ENCODE measurements at regions not wholly inside any gene's neighbourhood (a gene's known extent, or its start where the extent isn't known, plus 50 kb on each side); places are given as distances from the start of the nearest gene placed in this dataset.

DNA sequence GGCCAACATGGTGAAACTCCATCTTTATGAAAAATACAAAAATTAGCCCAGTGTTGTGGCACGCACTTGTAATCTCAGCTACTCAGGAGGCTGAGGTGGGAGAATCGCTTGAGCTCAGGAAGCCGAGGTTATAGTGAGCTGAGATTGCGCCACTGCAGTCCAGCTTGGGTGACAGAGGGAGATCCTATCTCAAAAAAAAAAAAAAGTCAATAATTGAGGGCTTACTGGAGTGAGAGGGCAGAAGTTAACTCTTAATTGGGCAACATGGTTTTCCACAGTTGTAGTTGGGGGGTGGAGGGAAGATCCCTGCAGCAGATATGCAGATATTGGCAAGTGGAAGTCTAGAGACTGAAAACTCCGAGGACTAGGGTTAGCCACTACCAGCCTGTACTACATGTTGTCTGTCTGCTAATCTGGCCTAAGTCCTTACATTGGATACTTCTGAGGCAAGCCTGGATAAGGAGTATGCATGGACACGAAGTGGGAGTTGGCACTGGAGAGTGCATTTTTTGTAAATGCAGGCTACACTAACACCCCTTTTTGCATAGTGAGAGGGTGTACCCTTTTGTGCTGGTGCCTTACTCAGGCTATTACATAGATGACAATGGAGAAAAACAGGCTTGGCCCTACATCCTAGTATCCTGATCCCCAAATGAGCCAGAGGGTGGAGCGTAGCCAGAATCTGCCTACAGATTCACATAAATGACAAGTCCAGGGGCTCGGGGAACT lies 89.0 kb upstream of the NIPBL start:
- H3K4me1 Mint-ChIP-seq = no peaks in the 10 kb centered on the region
- no peaks in the 10 kb centered on the region for H3K9me3 Mint-ChIP-seq
- no peak for DNase-seq (ENCODE audit: low read depth, low spot score)
- H3K4me3 Mint-ChIP-seq = no peak overlapping the region
- peaks cover 5% of the 10 kb centered on the region for H3K27me3 Mint-ChIP-seq (ENCODE audit: low read depth)
- TF ChIP-seq CTCF (conservative IDR thresholded peaks at IDR 0.05) = no peak
- H3K27ac Mint-ChIP-seq (ENCODE audit: unreplicated experiment) = no peak overlapping the region
- H3K36me3 Mint-ChIP-seq (ENCODE audit: low read depth) = no peaks in the 10 kb centered on the region

GRCh38 chr5:36790847-36791246 lies 85.7 kb upstream of the NIPBL start:
- Mint-ChIP-seq H3K36me3 (ENCODE audit: low read depth) (no peaks in the 10 kb centered on the region), H3K9me3 (no peaks in the 10 kb centered on the region), H3K4me3 (no peak overlapping the region), H3K4me1 (no peaks in the 10 kb centered on the region), H3K27me3 (ENCODE audit: low read depth) (peaks cover 5% of the 10 kb centered on the region), H3K27ac (ENCODE audit: unreplicated experiment) (no peak overlapping the region)
- TF ChIP-seq CTCF (conservative IDR thresholded peaks at IDR 0.05) = no peak
- DNase-seq (ENCODE audit: low read depth, low spot score) = no peak

- Mint-ChIP-seq H3K36me3 (ENCODE audit: low read depth) (no peaks in the 10 kb centered on the region), H3K27ac (ENCODE audit: unreplicated experiment) (no peak overlapping the region), H3K9me3 (no peaks in the 10 kb centered on the region), H3K4me3 (no peak overlapping the region), H3K4me1 (no peaks in the 10 kb centered on the region), H3K27me3 (ENCODE audit: low read depth) (no peaks in the 10 kb centered on the region)
- DNase-seq (ENCODE audit: low read depth, low spot score) = no peak
- TF ChIP-seq CTCF (conservative IDR thresholded peaks at IDR 0.05) = no peak
Observed at GRCh38 chr5:36792560-36793180, 83.9 kb upstream of the NIPBL start.

- H3K9me3 Mint-ChIP-seq = no peaks in the 10 kb centered on the region
- H3K4me3 Mint-ChIP-seq = no peak overlapping the region
- H3K36me3 Mint-ChIP-seq (ENCODE audit: low read depth) = no peaks in the 10 kb centered on the region
- no peak for TF ChIP-seq CTCF (conservative IDR thresholded peaks at IDR 0.05)
- peaks cover 12% of the 10 kb centered on the region for H3K27me3 Mint-ChIP-seq (ENCODE audit: low read depth)
- H3K4me1 Mint-ChIP-seq = no peaks in the 10 kb centered on the region
- DNase-seq (ENCODE audit: low read depth, low spot score) = no peak
- no peak overlapping the region for H3K27ac Mint-ChIP-seq (ENCODE audit: unreplicated experiment)
Observed at GRCh38 chr5:36795366-36795765, 81.2 kb upstream of the NIPBL start.

GRCh38 chr5:36796155-36796554 lies 80.4 kb upstream of the NIPBL start:
- no peak for TF ChIP-seq CTCF (conservative IDR thresholded peaks at IDR 0.05)
- Mint-ChIP-seq H3K36me3 (ENCODE audit: low read depth) (no peaks in the 10 kb centered on the region), H3K9me3 (no peaks in the 10 kb centered on the region), H3K4me3 (no peak overlapping the region), H3K27me3 (ENCODE audit: low read depth) (peaks cover 18% of the 10 kb centered on the region), H3K27ac (ENCODE audit: unreplicated experiment) (no peak overlapping the region), H3K4me1 (no peaks in the 10 kb centered on the region)
- DNase-seq (ENCODE audit: low read depth, low spot score) = no peak

Data from neural crest cell (in vitro differentiated cells).